SKM-1 treated with dmso at 0.1 percent for 144 hours (cell line): ENCODE measurements at regions not wholly inside any gene's neighbourhood (a gene's known extent, or its start where the extent isn't known, plus 50 kb on each side); places are given as distances from the start of the nearest gene placed in this dataset.
"Not testable (repeated sequence)": the region's sequence is repeated elsewhere in the genome, so short reads cannot be mapped to it uniquely, and the experiment has no call there.

Experiments used
- DNase-seq: peaks from one replicate; lab custom pipeline; 2025; ENCODE audit not compliant: unreplicated experiment; lab: John Stamatoyannopoulos, UW

DNA sequence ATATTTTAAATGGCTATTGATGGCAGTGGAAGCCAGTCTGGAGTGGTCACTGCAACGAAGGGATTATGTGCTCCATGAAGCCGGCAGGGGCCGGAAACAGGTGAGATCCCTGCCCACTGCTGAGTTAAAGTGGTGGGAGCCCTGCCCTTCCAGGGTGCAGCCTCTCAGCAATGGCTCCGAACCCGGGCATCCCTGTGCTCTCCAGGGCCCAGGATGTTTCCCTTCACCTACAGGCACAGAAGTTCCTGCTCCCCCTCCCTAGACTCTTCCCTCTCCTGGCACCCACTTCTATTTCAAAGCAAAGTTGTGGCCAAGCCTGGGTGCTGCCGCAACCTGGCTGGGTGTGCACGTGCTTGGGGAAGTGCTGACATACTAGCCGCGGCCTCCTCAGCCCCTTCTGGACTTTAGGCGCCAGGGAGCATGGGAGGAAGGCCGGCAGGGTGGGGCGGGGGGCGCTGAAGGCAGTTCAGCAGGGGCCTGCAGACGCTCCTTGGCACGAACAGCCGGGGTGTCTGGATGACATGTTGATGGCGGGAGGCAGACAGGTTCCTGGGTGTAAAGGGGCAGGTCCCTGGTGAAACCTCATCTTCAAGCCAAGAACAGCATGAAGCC lies 452.3 kb downstream of the HTR1B start:
- no peak for DNase-seq

DNA sequence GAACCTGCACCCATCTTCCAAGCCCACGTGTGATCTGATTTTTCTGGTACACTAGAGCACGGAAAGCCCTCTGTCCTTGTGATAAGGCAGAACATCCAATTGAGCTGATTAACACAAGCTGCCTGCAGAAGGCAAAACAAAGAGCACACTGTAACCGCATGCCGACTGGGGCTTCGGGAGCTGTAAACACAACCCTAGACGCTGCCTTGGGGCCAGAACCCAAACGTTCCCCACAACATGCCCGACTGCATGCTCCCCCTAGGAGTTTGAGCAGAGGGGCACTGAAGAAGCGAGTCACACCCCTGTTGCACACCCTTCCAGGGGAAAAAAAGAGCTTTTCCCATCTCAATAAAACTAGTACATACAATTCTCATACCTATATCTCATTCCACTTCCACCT lies 470.7 kb downstream of the HTR1B start:
- no peak for DNase-seq

DNA sequence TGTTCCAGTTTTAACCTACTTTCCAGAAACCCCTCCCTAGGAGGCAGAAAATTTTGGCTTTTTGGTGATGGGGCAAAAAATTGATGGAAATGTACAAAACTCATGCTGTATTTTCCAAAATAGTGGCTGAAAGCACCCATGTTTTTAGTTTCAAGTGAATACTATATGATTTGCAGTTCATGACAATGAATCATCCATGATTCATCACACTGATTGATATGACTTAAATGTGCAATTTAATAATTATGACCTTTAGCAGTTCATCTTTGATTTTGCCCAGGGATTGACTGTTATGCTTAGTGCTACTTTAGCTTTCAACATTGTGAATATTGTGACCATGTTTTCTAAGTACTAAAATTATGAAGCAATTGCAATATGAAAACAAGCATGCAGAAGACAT lies 478.7 kb downstream of the HTR1B start:
- no peak for DNase-seq

DNA sequence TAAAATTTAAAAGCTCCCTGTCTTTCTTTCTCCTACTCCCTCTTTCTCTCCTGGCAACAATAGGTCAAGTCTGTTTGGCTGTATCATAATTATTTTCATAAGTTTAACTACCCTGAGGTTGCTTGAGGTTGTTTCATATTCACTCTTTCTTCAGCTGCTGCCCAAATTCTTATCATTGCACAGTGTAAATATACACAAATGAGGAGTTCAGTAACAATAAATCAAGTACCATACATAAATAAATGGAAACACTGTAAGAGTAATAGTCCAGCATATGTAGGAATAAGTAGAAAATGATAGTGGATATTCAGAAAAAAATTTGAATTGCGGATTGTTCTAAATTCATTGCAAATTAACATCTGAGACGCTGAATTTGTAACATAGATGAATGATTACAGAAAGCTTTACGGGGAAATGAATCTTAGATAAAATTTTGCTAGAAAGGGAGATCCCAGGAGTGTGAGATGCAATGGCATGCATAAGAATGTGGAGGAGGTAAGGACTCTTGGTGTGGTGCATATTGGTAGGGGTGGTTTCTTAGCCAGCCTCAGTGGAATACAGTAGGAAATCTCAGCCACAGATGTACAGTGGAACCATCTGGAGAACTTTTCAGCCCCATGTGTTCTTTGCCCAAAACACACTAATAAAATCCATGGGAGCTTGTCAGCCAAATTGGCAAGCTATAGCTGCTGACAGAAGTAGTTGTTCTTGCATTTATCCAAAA lies 480.7 kb downstream of the HTR1B start:
- no peak for DNase-seq

DNA sequence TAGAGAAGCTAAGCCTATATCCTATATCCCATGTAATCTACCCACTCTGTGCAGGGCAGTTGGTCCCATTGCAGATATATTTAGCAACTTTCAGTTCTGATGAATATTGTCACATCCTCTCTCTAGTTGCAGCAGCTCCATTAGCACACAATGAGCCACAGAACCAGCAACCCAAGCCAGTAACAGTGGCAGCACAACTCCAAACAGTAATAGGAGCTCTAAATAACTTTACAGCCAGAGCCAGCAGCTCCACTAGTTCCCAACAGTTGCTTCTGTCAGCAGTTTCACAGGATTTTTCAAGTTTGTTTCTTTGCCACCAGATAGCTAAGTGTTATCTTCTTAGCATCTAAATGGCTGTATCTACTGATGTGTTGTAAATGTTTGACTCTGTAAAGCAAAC lies 490.8 kb downstream of the HTR1B start:
- no peak for DNase-seq

DNA sequence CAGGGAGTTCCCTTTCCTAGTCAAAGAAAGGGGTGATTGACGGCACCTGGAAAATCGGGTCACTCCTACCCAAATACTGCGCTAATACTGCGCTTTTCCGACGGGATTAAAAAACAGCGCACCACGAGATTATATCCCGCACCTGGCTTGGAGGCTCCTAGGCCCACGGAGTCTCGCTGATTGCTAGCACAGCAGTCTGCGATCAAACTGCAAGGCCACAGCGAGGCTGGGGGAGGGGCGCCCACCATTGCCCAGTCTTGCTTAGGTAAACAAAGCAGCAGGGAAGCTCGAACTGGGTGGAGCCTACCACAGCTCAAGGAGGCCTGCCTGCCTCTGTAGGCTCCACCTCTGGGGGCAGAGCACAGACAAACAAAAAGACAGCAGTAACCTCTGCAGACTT lies 504.1 kb downstream of the HTR1B start:
- not testable (repeated sequence) for DNase-seq

DNA sequence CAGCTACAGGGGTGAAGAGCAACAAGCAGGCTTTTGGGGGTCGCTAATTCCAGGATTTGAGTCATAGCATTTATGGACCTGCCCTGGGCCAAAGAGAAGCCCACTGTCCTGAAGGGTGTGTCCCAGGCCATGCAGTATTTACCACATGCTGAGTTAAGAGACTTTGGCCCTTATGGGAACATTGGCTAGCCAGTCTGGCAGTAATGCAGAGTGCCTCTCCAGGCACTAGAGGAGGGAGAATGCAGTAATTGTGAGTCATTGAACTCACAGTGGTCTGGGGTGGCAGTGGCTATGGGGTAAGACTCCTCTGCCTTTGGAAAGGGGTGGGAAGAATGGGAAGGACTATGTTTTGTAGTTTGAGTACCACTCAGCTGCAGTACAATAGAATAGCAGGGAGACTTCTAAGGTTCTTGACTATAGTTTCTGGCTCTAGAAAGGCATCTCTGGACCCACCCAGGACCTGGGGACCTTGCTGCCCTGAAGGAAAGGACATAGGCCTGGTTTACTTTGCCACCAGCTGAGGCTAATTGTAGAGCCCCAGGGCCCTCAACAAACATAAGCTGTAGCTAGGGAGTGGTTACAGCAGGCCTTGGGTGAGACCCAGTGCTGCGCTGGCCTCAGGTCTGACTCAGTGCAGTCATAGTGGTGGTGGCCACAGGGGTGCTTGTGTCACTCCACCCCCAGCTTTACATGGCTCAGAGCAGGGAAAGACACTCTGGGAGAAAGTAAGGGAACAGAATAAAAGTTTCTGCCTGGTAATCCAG lies 520.9 kb downstream of the HTR1B start:
- DNase-seq, result no peak

DNA sequence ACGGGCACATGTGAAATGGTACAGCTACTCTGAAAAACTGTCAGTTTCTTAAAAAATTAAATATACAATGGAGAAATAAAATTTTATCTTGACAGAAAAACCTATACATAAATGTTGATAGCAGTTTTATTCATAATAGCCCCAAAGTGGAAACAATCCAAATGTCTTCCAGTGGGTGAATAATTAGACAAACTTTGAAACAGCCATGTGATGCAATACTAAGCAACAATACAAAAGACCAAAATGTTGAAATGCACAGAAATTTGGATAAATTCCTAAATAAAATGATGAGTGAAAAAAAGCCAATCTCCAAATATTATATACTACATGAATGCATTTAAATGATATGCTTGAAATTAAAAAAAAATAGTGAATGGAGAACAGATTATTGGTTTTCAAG lies 523.1 kb downstream of the HTR1B start:
- DNase-seq, result no peak

DNA sequence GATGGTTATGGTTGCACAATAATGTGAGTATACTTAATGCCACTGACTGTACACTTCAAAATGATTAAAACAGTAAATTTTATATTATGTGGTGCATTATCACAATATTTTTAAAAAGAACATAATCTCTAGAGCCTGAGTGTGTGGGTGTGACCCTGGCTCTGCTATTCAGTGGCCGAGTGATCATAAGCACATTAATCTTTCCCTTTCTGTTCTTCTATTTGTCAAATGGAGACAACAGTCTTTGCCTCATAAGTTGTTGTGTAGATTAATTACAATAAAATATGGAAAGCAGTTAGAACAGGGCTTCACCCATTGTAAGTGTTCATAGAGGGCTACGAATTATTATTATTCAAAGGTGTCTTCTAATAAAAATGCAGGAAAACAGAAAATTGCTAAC lies 548.6 kb downstream of the HTR1B start:
- no peak for DNase-seq

DNA sequence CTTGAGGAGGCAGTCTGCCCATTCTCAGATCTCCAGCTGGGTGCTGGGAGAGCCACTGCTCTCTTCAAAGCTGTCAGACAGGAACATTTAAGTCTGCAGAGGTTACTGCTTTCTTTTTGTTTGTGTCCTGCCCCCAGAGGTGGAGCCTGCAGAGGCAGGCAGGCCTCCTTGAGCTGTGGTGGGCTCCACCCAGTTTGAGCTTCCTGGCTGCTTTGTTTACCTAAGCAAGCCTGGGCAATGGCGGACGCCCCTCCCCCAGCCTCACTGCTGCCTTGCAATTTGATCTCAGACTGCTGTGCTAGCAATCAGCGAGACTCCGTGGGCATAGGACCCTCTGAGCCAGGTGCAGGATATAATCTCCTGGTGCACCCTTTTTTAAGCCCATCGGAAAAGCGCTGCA lies 557.8 kb downstream of the HTR1B start:
- not testable (repeated sequence) for DNase-seq

DNA sequence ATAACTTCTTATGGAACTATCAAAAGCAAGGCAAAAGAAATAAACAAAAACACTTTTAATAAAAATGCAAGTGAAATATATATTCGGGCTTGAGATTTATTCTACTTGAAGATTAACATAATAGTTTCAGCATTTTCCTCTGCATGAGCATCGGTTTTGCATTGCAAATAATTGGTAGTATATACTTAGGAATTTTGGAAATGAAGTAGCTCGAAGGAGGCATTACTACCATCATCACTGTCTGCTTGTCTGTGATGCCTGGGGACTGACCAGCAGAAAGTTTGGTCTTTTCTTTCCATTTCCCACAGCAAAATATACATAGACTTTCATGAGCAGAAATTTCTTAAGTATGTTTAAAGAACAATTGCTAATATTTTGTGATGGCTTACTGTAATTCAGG lies 570.7 kb downstream of the HTR1B start:
- DNase-seq, result no peak

DNA sequence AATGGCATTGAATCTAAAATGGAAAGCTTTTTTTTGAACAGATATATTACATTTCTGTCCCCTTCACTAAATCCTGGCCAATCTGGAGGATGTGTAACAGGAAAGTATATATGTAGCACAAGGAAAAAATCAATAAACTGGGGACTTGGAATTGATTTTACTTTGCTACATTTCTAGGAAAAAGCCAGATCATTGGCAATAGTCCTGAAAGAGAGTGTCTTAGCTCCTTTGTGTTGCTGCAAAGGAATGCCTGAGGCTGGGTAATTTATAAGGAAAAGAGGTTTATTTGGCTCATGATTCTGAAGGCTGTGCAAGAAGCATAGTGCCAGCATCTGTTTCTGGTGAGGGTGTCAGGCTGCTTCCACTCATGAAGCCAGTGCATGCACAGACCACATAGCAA lies 574.9 kb downstream of the HTR1B start:
- no peak for DNase-seq

DNA sequence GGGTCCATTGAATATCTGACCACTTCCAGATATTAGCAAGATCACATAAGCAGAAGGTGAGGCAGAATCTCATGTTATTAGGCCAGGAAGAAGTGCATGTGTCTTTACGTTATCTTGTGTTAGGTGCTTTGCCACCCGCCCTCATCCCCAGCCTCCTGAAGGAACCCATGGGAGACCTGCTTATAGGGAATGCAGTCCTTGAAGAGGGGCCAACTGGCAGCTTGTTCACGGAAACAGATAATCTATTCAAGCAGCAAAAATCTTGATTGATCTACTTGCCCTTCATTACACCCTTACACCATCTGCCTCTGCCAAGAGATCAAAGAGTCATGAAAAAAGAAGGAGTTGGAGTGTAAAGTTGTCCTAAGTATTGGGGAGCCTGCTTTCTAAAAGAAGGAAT lies 576.4 kb downstream of the HTR1B start:
- no peak for DNase-seq

DNA sequence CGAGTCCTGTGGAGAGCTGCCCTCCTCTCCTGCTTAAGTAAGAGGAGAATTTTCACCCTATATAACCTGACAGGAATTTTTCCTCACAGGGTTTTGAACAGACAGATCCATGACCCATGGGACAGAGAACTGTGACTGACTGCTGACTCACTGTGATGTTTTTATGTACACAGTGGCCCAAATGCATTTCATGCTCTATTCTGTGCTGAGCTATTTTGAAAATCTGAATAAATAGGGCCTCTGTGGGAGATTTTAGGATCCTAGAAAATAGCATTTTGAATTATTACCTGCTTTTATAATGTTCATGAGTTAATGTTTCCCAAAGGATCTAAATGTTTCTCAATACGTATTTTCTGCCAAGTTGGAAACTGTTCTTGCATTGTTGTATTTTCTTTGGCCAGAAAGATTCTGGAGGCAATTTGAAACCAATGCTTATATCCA lies 577.4 kb downstream of the HTR1B start:
- no peak for DNase-seq

DNA sequence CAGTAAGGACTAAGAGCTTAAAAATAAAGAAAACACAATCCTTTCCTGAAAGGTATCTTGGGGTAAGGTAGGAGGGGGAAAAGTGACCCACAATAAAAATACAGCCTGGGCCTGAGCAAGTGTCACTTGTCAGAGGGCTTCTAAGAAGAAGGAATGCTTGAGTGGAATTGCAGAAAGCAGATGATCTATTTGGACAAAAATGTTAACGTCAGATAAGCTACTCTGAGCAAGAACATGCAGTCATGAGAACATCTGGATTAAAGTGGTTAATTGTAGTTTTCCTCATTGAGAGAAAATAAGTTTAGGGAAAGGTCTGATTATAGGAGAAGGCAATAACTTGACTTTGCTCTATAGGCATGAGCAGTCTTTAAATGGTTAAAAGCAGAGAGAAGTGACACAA lies 581.9 kb downstream of the HTR1B start:
- no peak for DNase-seq

DNA sequence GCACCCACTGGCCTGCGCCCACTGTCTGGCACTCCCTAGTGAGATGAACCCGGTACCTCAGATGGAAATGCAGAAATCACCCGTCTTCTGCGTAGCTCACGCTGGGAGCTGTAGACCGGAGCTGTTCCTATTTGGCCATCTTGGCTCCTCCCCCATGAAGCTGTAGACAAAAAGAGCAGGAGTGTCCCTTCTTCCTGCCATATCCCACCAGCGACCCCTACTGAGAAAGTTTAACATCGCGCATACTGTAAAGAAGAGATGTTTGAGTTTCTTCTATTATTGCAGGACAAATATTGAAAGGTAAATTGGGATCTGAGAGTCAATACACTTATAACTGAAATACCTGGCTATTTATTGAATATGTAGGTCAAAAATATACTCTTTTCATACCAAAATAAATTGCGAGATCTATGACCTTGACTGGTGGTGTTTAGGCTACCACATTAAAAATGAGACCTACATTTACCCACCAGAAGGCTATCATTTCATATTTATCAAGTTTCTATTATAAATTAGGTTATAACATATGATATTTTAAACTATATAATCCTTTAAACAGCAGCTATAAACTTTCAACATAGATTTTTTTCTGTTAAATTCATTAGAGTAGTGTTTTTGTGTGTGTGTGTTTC lies 586.3 kb downstream of the HTR1B start:
- no peak for DNase-seq

DNA sequence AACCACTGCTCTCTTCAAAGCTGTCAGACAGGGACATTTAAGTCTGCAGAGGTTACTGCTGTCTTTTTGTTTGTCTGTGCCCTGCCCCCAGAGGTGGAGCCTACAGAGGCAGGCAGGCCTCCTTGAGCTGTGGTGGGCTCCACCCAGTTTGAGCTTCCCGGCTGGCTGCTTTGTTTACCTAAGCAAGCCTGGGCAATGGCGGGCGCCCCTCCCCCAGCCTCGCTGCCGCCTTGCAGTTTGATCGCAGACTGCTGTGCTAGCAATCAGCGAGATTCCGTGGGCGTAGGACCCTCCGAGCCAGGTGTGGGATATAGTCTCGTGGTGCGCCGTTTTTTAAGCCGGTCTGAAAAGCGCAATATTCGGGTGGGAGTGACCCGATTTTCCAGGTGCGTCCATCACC lies 586.9 kb downstream of the HTR1B start:
- not testable (repeated sequence) for DNase-seq

DNA sequence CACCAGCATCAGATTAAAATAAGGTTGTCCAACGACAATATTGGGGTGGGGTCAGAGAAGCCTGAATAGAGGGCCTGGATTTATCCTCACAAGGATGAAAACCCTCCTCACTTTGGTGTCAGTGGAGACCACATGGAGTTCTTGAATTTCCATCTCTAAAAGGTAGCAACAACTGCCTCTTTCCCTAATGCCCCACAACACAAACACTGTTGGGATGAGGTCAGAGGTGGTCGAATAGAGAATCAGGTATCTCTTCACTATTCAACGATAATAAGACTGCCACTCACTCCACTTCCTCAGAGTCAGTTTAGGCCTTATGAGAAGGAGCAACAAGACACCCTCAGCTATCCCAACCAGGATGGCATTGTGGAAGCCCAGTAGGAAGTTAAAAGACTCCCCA lies 596.1 kb downstream of the HTR1B start:
- no peak for DNase-seq

DNA sequence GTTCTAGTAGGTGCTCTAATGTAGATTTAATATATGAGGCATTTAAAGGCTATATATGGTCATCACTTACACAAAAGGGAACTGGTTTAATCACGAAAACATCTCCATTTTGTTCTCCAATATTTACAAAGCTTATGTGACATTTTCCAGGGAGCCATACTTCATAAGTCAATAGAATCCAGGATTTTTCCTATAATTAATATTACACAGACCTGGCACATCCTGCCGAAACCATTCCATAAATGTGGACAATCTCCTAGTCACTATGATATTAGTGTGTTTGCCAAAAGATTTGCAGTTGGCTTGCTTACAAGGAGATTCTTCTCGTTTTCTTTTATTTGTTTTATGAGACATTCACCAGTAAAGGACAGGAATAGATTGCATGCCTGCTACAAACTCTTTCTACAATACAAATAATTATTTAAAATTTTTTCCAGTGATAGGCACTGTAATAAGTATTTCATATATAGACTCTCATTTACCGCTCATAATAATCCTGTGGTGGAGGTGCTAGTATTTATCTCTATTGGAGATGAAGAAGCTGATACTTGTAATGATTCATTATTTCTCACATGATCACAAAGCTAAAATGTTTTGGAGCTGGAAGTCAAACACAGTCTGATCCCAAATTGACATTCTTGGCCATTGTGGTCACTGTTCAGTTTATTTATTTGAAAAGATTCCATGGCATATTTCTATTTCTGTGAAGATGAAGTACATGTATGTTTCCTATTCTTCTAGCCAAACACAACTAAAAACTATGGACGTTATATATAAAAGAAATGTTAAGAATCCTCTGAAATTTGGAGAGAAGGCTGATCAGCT lies 597.0 kb downstream of the HTR1B start:
- no peak for DNase-seq

DNA sequence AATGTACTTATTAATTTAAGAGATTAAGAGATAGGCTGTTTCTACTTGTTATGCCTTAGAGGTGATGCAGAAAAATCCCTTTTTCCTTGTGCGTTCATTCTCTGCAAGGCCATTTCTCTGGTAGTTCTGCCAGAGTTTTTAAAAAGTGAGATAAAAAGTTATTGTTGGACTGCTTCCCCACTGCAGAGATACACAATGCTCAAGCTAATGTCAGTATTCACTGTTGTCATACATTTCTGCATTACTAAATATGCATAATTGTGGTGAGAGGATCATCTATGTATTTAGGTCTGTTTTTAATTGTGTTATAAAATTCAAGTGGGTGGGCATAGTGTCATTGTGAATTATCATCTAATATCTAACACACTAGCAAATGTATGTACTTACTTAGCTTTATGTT lies 600.4 kb downstream of the HTR1B start:
- no peak for DNase-seq

DNA sequence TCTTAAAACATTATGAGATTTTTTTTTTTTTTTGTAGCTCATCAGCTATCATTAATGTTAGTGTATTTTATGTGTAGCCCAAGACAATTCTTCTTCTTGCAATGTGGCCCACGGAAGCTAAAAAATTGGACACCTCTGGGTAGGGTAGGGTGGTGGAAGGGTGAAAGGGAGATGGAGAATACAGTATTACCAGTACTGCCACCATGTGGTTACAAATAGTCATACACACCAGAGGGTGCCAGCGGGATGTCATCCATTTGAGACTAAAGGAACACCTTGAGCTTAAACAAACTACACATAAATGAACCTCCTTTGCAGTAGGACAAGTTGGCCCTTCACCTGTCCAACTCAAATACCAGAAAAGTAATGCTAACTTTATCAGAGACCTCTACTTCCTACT lies 601.9 kb downstream of the HTR1B start:
- DNase-seq, result no peak
